Natural killer cell treated with Interleukin-12 subunit alpha and Interleukin-12 subunit beta and Interleukin-15 and Interleukin-18, amount 100 ng/mL, for 72 hours (primary cell): ENCODE measurements at regions not wholly inside any gene's neighbourhood (a gene's known extent, or its start where the extent isn't known, plus 50 kb on each side); places are given as distances from the start of the nearest gene placed in this dataset.
"Not testable (repeated sequence)": the region's sequence is repeated elsewhere in the genome, so short reads cannot be mapped to it uniquely, and the experiment has no call there.

Source experiments
- ATAC-seq, 2 donors: fragments of 150-1000 bp; cut with Tn5 transposase in 1 of 2; sonication (Bioruptor Pico), chemical (Tn5 transposase) in 1 of 2; 2 replicates each; pipeline ENCODE4 v1.10.0; 2021
- DNase-seq: peaks from one replicate; pipeline ENCODE4 v3.0.0; 2022; ENCODE audit warnings: low spot score
- H3K27ac Mint-ChIP-seq, 2 donors: 1 replicate in 1 of 2; 2 replicates in 1 of 2; pipeline ENCODE4 v1.8.0; 2022; ENCODE audit warnings: mixed read lengths in 2 of 2, mild to moderate bottlenecking in 1 of 2, moderate library complexity in 1 of 2
- H3K27me3 Mint-ChIP-seq, 2 donors: 1 replicate in 1 of 2; 2 replicates in 1 of 2; pipeline ENCODE4 v1.8.0; 2022; ENCODE audit warnings: mixed read lengths in 2 of 2
- H3K36me3 Mint-ChIP-seq: one replicate; pipeline ENCODE4 v1.8.0; 2022; ENCODE audit warnings: mixed read lengths
- H3K4me1 Mint-ChIP-seq, 2 donors: 1 replicate in 1 of 2; 2 replicates in 1 of 2; pipeline ENCODE4 v1.8.0; 2022; ENCODE audit warnings: low read depth in 2 of 2, mixed read lengths in 2 of 2, mild to moderate bottlenecking in 1 of 2
- H3K4me3 Mint-ChIP-seq: one replicate; pipeline ENCODE4 v1.8.0; 2022; ENCODE audit warnings: mixed read lengths
- H3K9me3 Mint-ChIP-seq: 2 replicates; pipeline ENCODE4 v1.8.0; 2022; ENCODE audit warnings: mixed read lengths

DNA sequence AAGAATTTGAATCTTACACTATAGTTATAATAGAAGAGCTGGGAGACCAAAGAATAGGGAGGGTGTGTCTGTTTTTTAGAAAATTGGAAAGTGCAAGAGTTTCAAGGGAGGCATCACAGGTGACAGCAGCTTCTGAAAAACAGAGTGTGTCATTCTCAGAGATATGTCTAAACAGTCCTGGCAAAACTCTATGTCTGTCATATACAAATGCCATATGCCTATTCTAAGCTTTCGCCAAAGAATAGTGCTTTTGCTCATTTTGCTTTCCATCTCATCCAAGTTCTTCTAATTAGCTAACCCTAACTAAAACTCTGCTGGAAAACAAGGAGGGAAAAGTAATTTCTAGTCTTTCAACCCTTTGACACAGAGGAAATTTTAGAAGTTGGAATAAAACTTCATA is 388.0 kb upstream of the TYRP1 start:
- Mint-ChIP-seq H3K27ac (no peak overlapping the region), H3K36me3 (peaks cover 5% of the 10 kb centered on the region), H3K4me3 (no peak overlapping the region), H3K9me3 (peaks cover 16% of the 10 kb centered on the region), H3K27me3 (no peaks in the 10 kb centered on the region), H3K4me1 (peaks cover 0 to 2% of the 10 kb centered on the region in 2 donors)
- no peak for DNase-seq
- no peak for ATAC-seq

DNA sequence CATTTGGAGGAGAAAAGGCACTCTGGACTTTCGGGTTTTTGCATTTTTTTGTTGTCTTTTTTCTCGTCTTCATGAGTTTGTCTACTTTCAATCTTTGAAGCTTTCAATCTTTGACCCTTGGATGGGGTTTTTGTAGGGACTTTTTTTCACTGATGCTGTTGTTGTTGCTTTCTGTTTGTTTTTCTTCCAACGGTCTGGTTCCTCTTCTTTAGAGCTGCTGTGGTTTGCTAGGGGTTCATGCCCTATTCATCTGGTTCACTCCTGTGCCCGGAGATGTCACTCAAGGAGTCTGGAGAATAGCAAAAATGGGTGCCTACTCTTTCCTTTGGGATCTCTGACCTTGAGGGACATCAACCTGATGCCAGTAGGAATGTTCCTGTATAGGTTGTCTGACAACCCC is 378.6 kb upstream of the TYRP1 start:
- Mint-ChIP-seq H3K4me3 (no peak overlapping the region), H3K27me3 (no peaks in the 10 kb centered on the region), H3K9me3 (peaks cover 34% of the 10 kb centered on the region), H3K4me1 (peaks cover 0 to 2% of the 10 kb centered on the region in 2 donors), H3K36me3 (peaks cover 31% of the 10 kb centered on the region), H3K27ac (no peak overlapping the region)
- no peak for ATAC-seq
- DNase-seq = no peak

DNA sequence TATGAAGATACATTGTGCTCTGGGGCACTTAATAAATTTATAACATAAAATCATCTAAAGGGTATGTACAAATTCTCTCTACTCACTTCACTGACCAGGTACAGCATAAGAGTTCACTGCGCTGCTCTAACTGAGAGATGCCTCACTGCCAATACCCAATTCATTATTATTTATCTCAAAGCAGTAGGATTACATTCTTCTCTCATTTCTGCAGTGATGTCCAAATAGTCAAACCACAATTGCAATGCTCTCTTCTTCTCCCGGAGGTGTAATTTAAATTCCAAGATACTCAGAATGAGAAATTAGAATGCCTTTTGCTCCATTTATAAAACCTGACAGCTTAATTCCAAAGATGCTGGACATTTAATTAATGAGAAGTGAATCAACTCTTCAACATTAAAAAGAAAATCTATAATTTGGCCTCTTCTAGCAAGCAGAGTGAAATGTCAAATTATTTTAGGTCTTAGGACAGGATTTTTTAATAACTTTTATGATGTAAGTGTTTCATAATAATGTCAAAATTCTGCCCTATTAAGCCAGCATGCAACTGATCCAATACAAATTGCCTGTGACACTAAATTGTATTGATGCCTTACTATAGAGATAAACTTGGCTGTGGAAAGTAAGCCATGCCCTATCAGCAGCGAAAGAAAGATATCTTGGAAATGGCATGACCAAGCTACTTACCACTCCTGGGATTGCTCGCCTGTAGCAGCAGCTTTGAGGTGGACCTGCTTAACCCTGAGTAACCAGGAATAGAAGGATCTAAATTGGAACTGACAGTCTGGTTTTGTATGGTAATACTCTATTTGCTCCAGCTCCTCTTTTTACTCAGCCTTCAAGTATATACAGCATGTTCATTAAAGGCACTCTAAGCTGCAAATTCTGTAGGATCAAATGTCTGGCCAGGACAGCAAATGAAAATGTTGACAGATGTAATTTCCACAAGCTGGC is 374.2 kb upstream of the TYRP1 start:
- no peaks in the 10 kb centered on the region for H3K4me1 Mint-ChIP-seq
- H3K9me3 Mint-ChIP-seq = peaks cover 10% of the 10 kb centered on the region
- DNase-seq (no peak), ATAC-seq (no peak)
- peaks cover 9% of the 10 kb centered on the region for H3K36me3 Mint-ChIP-seq
- H3K4me3 Mint-ChIP-seq = no peak overlapping the region
- no peak overlapping the region for H3K27ac Mint-ChIP-seq
- no peaks in the 10 kb centered on the region for H3K27me3 Mint-ChIP-seq

DNA sequence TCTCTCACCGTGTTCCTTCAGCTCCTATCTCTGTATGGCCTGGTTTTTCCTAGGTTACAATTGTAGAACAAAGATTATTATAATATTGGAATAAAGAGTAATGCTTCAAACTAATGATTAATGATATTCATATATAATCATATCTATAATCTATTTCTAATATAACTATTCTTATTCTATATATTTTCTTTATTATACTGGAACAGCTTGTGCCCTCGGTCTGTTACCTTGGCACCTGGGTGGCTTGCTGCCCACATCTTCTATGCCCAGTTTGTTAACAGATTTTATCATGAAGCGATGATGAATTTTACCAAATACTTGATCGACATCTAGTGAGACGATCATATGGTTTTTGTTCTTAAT is 363.6 kb upstream of the TYRP1 start:
- ATAC-seq = no peak
- Mint-ChIP-seq H3K27me3 (no peaks in the 10 kb centered on the region), H3K4me3 (no peak overlapping the region), H3K27ac (no peak overlapping the region), H3K4me1 (no peaks in the 10 kb centered on the region), H3K36me3 (no peaks in the 10 kb centered on the region), H3K9me3 (peaks cover 3% of the 10 kb centered on the region)
- DNase-seq = no peak

DNA sequence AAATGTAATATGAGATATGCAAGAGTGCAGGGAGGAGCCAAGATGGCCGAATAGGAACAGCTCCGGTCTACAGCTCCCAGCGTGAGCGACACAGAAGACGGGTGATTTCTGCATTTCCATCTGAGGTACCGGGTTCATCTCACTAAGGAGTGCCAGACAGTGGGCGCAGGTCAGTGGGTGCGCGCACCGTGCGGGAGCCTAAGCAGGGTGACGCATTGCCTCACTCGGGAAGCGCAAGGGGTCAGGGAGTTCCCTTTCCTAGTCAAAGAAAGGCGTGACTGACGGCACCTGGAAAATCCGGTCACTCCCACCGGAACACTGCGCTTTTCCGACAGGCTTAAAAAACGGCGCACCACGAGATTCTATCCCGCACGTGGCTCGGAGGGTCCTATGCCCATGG is 359.2 kb upstream of the TYRP1 start:
- DNase-seq, H3K36me3 Mint-ChIP-seq, H3K27me3 Mint-ChIP-seq, H3K9me3 Mint-ChIP-seq, ATAC-seq, H3K4me3 Mint-ChIP-seq, H3K4me1 Mint-ChIP-seq, H3K27ac Mint-ChIP-seq: not testable (repeated sequence)

DNA sequence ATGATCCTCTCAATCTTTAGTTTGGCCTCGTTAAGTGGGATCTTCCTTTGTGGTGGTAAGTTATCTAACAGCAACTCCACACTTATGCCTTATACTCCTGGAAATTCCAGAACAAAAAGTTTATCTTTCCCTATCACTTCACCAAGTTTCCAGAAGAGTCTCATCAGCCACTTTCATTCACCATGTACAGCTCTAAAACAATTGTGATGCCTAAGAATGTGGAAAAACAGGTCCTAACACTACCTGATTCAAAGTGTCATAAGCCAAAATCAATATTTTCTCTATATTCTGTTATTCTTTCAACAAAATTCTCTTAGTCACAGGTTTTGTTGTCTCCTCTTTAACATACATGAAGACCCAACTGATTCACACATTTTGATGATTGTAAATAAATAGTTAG is 342.4 kb upstream of the TYRP1 start:
- Mint-ChIP-seq H3K4me1 (no peaks in the 10 kb centered on the region), H3K36me3 (peaks cover 6% of the 10 kb centered on the region), H3K27ac (no peak overlapping the region), H3K4me3 (no peak overlapping the region), H3K9me3 (peaks cover 20% of the 10 kb centered on the region), H3K27me3 (no peaks in the 10 kb centered on the region)
- no peak for ATAC-seq
- DNase-seq = no peak

DNA sequence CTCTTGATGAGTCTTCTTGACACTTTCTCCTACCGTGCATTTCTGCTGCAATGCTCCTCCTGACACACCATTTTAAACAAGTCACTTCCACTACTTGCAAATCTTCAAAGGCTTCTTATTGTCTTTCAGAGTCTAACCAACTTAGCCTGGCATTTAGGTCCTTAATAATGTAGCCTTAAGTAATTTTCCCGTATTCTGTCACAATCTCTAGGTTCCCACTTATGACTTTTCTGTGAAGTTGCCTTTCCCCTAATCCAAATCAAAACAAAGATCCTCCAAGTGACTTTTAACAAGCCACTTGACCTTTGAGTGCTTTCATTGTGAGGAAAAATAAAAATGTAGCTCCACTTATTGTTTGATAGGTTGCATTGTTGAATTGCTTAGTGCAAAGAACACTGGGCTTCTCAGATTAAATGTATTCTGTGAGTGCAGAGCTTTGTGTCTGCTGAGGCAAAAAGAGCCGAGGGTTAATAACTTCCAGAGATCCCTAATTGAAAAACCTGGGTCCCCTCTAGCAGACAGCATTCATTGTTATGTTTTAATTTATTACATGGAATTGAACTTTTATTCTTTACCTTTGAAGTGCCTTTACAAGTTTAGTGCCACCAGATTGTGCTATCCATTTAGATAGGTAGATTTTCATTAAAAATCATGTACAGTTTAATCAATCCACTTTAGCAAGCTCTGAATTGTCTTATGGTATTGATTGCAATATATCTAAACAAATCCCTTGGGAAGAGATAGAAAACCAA is 341.7 kb upstream of the TYRP1 start:
- no peak overlapping the region for H3K4me3 Mint-ChIP-seq
- H3K36me3 Mint-ChIP-seq = peaks cover 6% of the 10 kb centered on the region
- no peak for DNase-seq
- ATAC-seq = no peak
- H3K4me1 Mint-ChIP-seq = no peaks in the 10 kb centered on the region
- H3K9me3 Mint-ChIP-seq = peaks cover 20% of the 10 kb centered on the region
- H3K27me3 Mint-ChIP-seq = no peaks in the 10 kb centered on the region
- no peak overlapping the region for H3K27ac Mint-ChIP-seq

DNA sequence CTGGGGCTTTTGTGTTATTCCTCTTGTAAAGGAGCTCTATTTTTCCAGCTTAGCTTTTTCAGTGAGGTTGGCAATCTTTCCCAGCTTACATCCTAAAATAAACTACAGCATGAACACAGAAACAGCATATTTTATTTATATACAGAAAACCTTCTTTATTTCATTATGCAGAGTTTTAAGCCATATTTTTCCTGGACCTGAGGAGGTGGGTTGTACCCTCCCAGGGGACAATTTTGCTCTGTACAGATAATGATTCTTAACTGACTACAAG is 341.2 kb upstream of the TYRP1 start:
- DNase-seq (no peak), ATAC-seq (no peak)
- Mint-ChIP-seq H3K4me3 (no peak overlapping the region), H3K36me3 (peaks cover 6% of the 10 kb centered on the region), H3K27me3 (no peaks in the 10 kb centered on the region), H3K27ac (no peak overlapping the region), H3K4me1 (no peaks in the 10 kb centered on the region), H3K9me3 (peaks cover 20% of the 10 kb centered on the region)

DNA sequence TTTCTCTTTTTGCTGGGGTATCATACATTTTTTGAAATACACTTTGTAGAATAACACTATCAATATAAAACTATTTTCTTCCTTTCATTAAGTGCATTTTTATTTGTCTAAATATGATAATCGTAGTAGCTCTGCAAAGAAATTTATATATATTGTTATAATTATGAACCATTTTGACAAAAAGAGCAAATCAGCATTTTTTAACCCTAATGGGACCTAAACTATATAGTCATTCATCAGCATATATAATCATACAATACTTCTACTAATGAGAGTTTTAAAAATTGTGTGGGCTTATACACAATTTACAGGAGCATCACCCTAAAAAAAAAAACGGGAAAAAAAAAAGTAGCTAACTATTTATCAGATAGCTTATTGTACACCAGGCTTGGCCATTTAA is 329.7 kb upstream of the TYRP1 start:
- H3K27me3 Mint-ChIP-seq = no peaks in the 10 kb centered on the region
- H3K4me3 Mint-ChIP-seq = no peak overlapping the region
- H3K4me1 Mint-ChIP-seq = no peaks in the 10 kb centered on the region
- no peak overlapping the region for H3K27ac Mint-ChIP-seq
- ATAC-seq = no peak
- peaks cover 19% of the 10 kb centered on the region for H3K9me3 Mint-ChIP-seq
- DNase-seq = no peak
- peaks cover 4% of the 10 kb centered on the region for H3K36me3 Mint-ChIP-seq

DNA sequence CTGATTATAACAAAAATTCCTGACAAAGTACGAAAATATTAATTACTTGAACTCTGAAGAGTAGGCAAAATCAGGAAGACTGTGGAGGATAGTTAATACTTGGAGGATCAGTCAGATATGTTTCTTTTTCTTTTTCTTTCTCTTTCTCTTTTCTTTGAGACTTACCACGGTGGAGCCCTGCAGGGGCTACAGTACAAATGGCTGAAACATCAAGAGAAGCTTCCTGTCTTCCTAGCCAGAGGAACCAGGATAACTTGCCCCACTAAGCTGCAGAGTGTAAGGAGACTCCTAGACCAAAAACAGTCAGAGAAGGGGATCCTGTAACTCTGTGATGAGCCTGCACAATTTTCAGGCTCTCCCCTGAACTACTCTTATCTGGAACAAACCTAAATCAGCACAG is 324.6 kb upstream of the TYRP1 start:
- Mint-ChIP-seq H3K4me1 (no peaks in the 10 kb centered on the region), H3K4me3 (no peak overlapping the region), H3K9me3 (peaks cover 9% of the 10 kb centered on the region), H3K27ac (no peak overlapping the region), H3K36me3 (peaks cover 4% of the 10 kb centered on the region), H3K27me3 (no peaks in the 10 kb centered on the region)
- no peak for DNase-seq
- no peak for ATAC-seq

DNA sequence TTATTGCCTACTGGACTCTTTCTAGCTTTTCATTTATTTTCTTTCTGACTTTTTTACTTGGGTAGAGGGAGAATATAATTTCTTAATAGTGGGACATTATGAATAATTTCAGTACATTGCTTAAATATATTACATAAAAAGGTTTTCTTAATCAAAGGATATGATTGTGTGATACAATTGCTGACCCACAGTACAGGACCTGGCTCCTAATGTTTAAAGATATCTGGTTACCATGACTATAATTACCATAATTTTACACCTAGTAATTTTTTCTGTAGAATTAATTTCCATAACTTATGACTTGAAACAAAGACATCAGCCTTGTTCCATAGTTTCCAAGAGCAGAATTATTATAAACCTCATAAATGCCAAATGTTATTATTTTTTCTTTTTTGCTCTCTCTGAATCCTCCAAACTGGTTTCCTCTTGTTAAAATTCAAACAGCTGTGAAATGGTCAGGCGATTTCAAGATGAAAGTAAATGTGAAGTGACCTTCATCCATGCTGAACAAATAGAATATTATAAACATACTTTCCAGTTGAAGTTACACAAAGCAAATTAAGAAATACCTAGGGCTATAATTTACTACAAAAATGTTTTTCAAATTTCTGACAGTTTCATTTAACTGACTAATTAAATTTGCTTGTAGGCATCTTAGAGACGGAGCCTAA is 301.2 kb upstream of the TYRP1 start:
- ATAC-seq (no peak), DNase-seq (no peak)

DNA sequence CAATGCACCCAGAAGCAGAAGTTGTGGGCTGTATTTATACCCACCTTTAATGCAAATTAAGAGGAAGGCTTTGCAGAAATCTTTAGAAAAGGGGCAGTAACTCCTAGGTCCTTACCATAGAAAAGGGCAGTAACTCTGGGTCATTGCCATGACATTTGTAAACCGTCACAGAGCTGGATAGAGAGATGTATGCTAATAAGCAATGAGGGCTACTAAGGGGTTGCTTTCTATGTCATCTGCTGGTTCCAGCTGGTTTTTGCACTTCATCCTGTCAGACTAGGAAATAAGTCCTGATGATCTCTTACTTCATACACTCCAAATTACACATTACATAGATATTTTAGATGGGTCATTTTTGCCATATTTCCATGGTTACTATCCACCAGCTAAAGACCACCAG is 299.1 kb upstream of the TYRP1 start:
- Mint-ChIP-seq H3K36me3 (no peaks in the 10 kb centered on the region), H3K4me3 (no peak overlapping the region), H3K4me1 (no peaks in the 10 kb centered on the region), H3K27me3 (no peaks in the 10 kb centered on the region), H3K27ac (no peak overlapping the region), H3K9me3 (peaks cover 13% of the 10 kb centered on the region)
- ATAC-seq (no peak), DNase-seq (no peak)

More for the DNA sequence above, 301.2 kb upstream of the TYRP1 start:
- no peaks in the 10 kb centered on the region for H3K27me3 Mint-ChIP-seq
- H3K36me3 Mint-ChIP-seq = no peaks in the 10 kb centered on the region
- no peak overlapping the region for H3K27ac Mint-ChIP-seq
- no peaks in the 10 kb centered on the region for H3K4me1 Mint-ChIP-seq
- H3K4me3 Mint-ChIP-seq = no peak overlapping the region
- peaks cover 9% of the 10 kb centered on the region for H3K9me3 Mint-ChIP-seq

DNA sequence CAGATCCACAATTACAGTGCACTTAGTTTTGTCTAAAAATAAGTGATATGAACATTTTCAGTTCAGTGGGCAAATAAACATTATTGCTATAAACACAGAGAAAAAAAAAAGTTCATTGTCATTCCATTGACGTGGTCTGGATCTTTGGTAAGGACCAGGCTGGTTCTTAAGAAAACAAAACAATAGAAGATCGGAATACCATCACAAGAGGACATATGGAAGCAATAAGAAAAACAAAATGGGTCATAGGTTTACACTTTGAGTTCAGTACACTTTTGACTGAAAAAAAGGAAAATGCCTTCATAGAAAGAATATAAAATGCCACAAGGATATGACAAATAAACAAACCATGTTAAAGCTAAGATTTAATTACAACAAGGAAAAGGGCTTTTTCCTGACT is 289.5 kb upstream of the TYRP1 start:
- Mint-ChIP-seq H3K27ac (no peak overlapping the region), H3K9me3 (peaks cover 12% of the 10 kb centered on the region)

DNA sequence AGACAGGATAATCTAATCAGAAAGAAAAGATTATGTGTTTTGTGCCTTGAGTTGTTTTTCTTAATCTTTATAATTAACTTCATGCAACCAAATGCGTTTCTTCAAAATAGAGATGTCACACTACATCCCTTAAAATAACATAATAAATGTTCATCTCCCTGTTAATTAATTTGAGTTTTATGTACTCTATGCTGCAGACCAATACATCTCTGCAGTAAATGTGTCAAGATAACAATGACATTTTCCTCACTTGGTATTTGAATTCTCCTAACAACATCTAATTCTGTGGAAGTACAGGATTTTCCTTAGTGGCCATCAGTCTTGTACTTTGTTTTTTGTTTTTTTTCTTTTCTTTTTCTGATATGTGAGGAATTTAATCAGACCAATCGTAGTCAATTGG is 279.2 kb upstream of the TYRP1 start:
- DNase-seq (no peak), ATAC-seq (no peak)
- no peaks in the 10 kb centered on the region for H3K27me3 Mint-ChIP-seq
- peaks cover 17% of the 10 kb centered on the region for H3K9me3 Mint-ChIP-seq
- H3K27ac Mint-ChIP-seq = no peak overlapping the region
- no peaks in the 10 kb centered on the region for H3K36me3 Mint-ChIP-seq
- H3K4me1 Mint-ChIP-seq = no peaks in the 10 kb centered on the region
- H3K4me3 Mint-ChIP-seq = no peak overlapping the region

More for the DNA sequence above, 289.5 kb upstream of the TYRP1 start:
- Mint-ChIP-seq H3K27me3 (no peaks in the 10 kb centered on the region), H3K4me1 (no peaks in the 10 kb centered on the region), H3K36me3 (no peaks in the 10 kb centered on the region), H3K4me3 (no peak overlapping the region)
- ATAC-seq (no peak), DNase-seq (no peak)
